ENCODE measurements at regions not wholly inside any gene's neighbourhood (a gene's known extent, or its start where the extent isn't known, plus 50 kb on each side); places are given as distances from the start of the nearest gene placed in this dataset.

DNA sequence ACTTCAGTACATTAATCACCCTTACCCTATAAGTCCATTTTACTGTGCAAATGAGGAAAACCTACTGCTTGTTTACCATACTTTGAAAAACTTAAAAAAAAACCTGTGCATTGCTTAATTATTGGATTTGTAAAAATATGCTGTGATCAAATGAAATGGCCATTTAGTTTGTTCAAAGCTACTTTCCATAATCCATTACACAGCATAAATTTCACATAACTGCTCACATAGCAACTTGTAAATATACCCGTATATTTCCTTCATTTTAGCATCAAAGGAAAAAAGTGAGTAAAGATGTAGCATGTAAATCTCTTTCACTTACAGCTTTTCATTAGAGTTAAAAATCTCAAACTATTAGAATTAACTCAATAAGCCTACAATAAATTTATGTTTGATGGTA lies 415.1 kb downstream of the NR4A2 start:
- H3K27ac Mint-ChIP-seq: no peak overlapping the region
- TF ChIP-seq, protein P1, sequence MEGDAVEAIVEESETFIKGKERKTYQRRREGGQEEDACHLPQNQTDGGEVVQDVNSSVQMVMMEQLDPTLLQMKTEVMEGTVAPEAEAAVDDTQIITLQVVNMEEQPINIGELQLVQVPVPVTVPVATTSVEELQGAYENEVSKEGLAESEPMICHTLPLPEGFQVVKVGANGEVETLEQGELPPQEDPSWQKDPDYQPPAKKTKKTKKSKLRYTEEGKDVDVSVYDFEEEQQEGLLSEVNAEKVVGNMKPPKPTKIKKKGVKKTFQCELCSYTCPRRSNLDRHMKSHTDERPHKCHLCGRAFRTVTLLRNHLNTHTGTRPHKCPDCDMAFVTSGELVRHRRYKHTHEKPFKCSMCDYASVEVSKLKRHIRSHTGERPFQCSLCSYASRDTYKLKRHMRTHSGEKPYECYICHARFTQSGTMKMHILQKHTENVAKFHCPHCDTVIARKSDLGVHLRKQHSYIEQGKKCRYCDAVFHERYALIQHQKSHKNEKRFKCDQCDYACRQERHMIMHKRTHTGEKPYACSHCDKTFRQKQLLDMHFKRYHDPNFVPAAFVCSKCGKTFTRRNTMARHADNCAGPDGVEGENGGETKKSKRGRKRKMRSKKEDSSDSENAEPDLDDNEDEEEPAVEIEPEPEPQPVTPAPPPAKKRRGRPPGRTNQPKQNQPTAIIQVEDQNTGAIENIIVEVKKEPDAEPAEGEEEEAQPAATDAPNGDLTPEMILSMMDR (IDR thresholded peaks at IDR 0.05): no peak
- H3K4me1 Mint-ChIP-seq (ENCODE audit: low read depth): no peaks in the 10 kb centered on the region
- H3K9me3 Mint-ChIP-seq: no peaks in the 10 kb centered on the region
- ATAC-seq: no peak
- ChIA-PET POLR2A (no interaction called here), CTCF (no interaction called here)
- H3K36me3 Mint-ChIP-seq (ENCODE audit: low read depth): no peaks in the 10 kb centered on the region
- no peaks in the 10 kb centered on the region for H3K27me3 Mint-ChIP-seq
- no peak overlapping the region for H3K4me3 Mint-ChIP-seq
- intact Hi-C loops (cut with micrococcal nuclease): no loop called here
- no peak for DNase-seq

DNA sequence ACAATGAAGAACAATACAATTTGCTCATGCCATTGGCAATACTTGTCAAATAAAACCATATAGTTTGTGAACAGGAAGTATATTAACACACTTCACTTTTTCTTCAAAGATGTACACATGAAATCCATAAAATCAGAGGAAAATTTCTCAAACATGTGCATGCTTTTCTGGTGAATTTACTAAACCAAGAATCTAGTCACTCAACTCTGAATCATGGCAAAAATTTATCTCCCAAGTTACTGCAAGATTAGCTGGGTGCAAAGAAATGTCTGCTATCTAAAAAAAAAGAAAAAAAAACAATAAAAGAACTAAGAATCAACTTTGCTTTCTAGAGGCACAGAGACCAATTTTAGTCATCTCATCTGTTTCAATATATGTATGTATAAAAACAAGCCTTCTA lies 419.2 kb downstream of the NR4A2 start:
- TF ChIP-seq, protein P1 (IDR thresholded peaks at IDR 0.05): no peak
- Mint-ChIP-seq H3K4me1 (ENCODE audit: low read depth) (no peaks in the 10 kb centered on the region), H3K9me3 (no peaks in the 10 kb centered on the region), H3K4me3 (no peak overlapping the region), H3K36me3 (ENCODE audit: low read depth) (no peaks in the 10 kb centered on the region), H3K27me3 (no peaks in the 10 kb centered on the region), H3K27ac (no peak overlapping the region)
- intact Hi-C loops (cut with micrococcal nuclease): no loop called here
- DNase-seq (no peak), ATAC-seq (no peak)
- CTCF ChIA-PET: no interaction called here
- POLR2A ChIA-PET: no interaction called here

DNA sequence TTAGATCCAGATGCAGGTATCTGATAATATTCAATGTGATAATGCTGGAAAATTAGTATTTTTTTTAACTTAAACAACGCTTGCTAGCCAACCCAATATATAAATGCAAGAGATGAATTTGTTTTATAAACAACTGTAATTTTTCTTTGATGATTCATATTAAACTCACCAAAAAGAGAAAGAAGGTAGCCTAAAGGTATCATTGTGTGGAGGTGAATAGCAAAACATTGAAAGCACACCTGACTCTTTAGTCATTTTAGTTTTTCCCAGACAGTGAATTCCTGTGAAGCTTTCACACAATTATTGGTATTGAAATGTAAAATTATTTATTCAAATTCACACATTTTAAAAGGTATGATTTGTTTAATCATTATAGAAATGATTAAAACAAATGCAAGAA lies 424.0 kb downstream of the NR4A2 start:
- CTCF ChIA-PET: no interaction called here
- intact Hi-C loops (cut with micrococcal nuclease): no loop called here

DNA sequence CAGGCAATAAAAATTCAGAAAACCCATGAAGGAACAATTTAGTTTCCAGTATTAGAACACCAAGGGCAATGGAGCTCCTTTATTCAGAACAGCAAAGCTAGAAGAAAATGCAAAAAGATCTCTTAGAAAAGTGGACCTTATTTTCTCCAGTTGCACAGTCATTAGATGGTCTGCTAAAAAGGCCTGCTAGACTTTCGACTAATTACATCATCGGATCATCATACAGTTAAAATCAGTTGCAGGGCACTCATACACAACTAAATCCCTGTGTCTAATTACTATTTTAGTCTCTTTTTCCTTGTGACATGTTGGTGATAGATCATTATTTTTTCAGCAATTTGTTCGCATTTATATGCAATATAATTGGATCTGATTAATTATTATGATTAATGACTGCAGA lies 425.3 kb downstream of the NR4A2 start:
- Mint-ChIP-seq H3K4me1 (ENCODE audit: low read depth) (no peaks in the 10 kb centered on the region), H3K27ac (no peak overlapping the region), H3K9me3 (no peaks in the 10 kb centered on the region), H3K27me3 (no peaks in the 10 kb centered on the region), H3K4me3 (no peak overlapping the region), H3K36me3 (ENCODE audit: low read depth) (no peaks in the 10 kb centered on the region)
- no peak for ATAC-seq
- no peak for DNase-seq
- CTCF ChIA-PET: interaction anchor here (0.9 kb wide), 1 partner anchor 434 kb away, joined by 3 read pairs; no protein-coding TSS in a partner anchor
- POLR2A ChIA-PET: no interaction called here
- TF ChIP-seq, protein P1 (IDR thresholded peaks at IDR 0.05): no peak
- intact Hi-C loops (cut with micrococcal nuclease): no loop called here

More for the DNA sequence above, 424.0 kb downstream of the NR4A2 start:
- DNase-seq (no peak), ATAC-seq (no peak)
- TF ChIP-seq, protein P1 (IDR thresholded peaks at IDR 0.05): no peak
- Mint-ChIP-seq H3K9me3 (no peaks in the 10 kb centered on the region), H3K4me1 (ENCODE audit: low read depth) (no peaks in the 10 kb centered on the region), H3K27me3 (no peaks in the 10 kb centered on the region), H3K4me3 (no peak overlapping the region), H3K36me3 (ENCODE audit: low read depth) (no peaks in the 10 kb centered on the region), H3K27ac (no peak overlapping the region)
- POLR2A ChIA-PET: interaction anchor here (1.0 kb wide), 1 partner anchor 522 kb away, joined by 3 read pairs; no protein-coding TSS in a partner anchor

DNA sequence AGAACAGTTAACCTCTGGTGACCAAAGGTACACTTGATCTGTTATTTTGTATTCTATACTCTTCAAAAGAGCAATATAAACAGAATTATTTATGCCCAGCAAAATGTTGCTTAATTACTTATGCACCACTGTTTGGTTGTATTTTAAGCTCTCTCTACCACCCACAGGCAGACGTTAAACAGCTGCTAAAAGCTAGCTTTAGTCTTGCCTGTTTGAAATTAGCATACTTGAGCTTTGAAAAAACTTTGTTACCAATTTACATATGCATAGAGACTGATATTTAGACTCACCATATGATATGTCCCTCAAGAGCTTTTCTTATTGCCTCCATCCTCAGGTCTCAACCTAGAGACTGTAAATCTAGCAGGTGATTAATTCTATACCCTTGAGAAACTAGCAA lies 426.9 kb downstream of the NR4A2 start:
- ATAC-seq (no peak), DNase-seq (no peak)
- TF ChIP-seq, protein P1 (IDR thresholded peaks at IDR 0.05): no peak
- H3K4me1 Mint-ChIP-seq (ENCODE audit: low read depth): no peaks in the 10 kb centered on the region
- ChIA-PET POLR2A (no interaction called here), CTCF (no interaction called here)
- H3K36me3 Mint-ChIP-seq (ENCODE audit: low read depth): no peaks in the 10 kb centered on the region
- no peak overlapping the region for H3K4me3 Mint-ChIP-seq
- H3K27me3 Mint-ChIP-seq: no peaks in the 10 kb centered on the region
- H3K9me3 Mint-ChIP-seq: no peaks in the 10 kb centered on the region
- H3K27ac Mint-ChIP-seq: no peak overlapping the region
- intact Hi-C loops (cut with micrococcal nuclease): no loop called here
